ENCODE measurements at regions not wholly inside any gene's neighbourhood (a gene's known extent, or its start where the extent isn't known, plus 50 kb on each side); places are given as distances from the start of the nearest gene placed in this dataset.
"Not testable (repeated sequence)": the region's sequence is repeated elsewhere in the genome, so short reads cannot be mapped to it uniquely, and the experiment has no call there.

DNA sequence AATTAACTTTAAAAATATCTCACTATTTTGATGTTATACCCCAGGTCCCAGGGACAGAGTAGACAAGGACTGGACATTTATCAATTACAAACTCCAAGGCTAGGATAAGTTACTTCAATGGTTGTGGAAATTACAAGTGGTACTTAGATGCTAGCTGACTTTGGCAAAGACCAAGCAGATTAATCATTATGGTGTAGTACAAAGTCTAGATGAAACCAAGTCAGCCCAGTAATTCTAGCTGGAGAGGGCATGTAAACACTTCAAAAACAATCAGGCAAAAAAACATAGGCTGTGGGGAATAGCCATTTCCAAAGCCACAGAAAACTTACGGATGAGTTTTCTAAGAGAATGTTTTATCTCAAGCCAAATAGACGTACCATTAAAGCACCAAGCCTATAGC, 124.5 kb downstream of the TSEN15 start:
- DNase-seq (ENCODE audit: extremely low spot score, insufficient read length, low read depth) (no peak), FAIRE-seq (no peak)

DNA sequence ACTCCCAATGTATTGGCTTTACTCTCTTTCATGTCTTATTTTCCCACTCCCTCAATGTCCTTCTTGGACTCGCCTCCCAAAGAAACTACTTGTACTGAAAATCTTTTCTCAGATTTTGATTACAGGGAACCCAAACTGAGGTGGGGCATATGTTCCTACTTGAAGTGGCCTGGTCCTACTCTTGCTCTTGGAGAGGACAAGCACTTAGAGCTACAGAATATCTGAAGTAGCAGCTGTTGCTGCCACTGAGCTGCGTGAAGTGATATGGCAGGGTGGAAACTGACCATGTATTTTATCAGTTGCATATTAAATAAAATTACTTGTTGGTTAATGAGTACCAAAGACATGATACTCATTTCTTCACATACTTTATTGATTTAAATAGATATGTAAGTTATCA, 129.5 kb downstream of the TSEN15 start:
- DNase-seq (ENCODE audit: extremely low spot score, insufficient read length, low read depth) (no peak), FAIRE-seq (no peak)

DNA sequence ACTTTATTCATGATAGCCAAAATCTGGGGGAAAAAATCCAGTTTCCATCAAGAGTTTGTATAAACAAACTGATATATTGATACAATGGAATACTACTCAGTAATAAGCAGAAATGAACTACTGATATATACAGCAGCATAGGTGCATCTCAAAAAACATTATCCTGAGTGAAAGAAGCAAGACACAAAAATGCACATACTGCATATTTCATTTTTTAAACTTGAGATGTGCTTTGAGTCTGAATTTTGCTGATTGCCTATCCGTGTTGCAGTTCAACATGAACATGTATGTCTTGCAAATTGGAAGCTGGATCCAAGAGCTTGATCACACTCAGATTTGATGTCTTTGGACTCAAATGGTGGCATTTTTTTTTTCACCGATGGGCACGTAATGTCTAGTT, 132.4 kb downstream of the TSEN15 start:
- FAIRE-seq (no peak), DNase-seq (ENCODE audit: extremely low spot score, insufficient read length, low read depth) (no peak)

DNA sequence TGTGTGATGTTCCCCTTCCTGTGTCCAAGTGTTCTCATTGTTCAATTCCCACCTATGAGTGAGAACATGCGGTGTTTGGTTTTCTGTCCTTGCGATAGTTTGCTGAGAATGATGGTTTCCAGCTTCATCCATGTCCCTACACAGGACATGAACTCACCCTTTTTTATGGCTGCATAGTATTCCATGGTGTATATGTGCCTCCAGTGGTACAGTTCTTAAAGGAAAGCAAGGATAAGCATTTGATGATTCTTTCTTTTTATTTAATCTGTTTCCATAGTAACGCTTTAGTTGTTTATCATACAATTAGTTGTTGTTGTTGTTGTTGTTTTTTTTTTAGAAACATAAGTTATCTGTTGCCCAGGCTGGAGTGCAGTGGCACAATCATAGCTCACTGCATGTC, 133.1 kb downstream of the TSEN15 start:
- FAIRE-seq; DNase-seq (ENCODE audit: extremely low spot score, insufficient read length, low read depth): not testable (repeated sequence)

DNA sequence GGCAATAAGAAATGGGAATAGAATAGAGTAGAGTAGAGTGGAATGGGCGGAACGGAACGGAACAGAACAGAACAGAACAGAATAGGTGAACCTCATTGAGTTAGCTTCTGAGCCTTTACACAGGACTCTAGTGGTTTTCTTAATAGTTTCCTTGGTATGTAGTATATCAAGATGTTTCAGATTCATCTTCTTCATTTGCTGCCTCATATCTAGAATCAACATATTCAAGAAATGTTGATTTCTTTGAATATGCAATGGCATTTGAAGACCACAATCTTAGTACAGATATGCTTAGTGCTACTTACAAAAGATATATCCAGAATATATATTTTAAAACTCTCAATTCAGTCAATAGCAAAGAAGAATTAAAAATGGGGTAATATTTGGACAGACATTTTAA, 133.8 kb downstream of the TSEN15 start:
- no peak for DNase-seq (ENCODE audit: extremely low spot score, insufficient read length, low read depth)
- FAIRE-seq: no peak

DNA sequence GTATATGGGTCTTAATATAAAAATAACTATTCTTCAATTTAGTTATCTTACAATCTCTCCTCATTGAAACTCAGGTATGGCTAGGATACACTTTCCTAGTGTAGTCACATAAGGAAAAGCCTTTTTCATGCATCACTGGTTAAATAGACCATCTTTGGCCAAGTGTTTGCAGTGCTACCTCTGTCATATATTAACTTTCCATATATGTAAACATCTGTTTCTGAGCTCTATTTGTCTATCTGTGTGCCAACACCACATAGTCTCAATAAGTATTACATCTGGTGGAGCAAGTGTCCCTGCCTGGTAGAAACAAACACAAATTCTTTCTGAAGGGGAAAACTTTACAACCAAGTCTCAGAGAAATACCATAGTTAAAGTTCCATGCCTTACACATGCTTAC, 134.6 kb downstream of the TSEN15 start:
- no peak for FAIRE-seq

DNA sequence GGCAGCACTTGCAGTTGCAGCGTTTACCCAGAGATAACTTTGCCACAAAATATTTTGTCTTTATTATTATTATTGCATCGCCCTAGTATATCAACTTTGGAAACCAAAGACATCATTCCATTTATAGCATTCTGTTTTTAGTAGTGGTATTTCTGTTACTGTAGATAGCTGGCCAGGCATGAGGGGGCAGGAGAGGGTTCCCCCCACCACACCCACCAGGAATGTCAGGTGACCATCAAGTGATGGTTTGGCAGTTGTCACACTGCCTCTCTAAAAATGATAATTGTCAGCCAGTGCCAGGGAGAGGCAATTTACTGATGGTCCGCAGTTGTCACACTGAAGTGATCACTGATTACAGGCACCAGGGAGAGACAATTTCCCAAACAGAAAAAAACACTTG, 135.6 kb downstream of the TSEN15 start:
- FAIRE-seq (no peak), DNase-seq (ENCODE audit: extremely low spot score, insufficient read length, low read depth) (no peak)

More for the DNA sequence above, 134.6 kb downstream of the TSEN15 start:
- DNase-seq (ENCODE audit: extremely low spot score, insufficient read length, low read depth): no peak

DNA sequence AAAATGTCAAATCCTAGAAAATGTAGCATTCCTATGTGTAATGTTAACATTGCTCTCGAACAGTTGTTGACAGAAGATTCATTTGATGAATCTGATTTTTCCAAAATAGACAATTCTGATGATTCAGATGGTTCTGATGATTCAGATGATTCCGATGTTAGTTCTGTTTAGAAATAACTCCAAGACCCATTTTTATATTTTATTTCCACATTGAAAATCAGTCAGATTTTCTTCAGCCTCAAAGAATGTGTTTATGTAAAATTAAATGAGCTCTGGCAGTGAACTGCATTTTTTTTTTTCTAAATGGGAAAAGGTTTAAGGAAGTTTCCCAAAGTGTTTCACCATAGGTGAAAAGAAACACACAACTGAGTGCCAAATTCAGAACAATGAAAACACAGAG, 136.5 kb downstream of the TSEN15 start:
- FAIRE-seq: no peak
- DNase-seq (ENCODE audit: extremely low spot score, insufficient read length, low read depth): no peak

DNA sequence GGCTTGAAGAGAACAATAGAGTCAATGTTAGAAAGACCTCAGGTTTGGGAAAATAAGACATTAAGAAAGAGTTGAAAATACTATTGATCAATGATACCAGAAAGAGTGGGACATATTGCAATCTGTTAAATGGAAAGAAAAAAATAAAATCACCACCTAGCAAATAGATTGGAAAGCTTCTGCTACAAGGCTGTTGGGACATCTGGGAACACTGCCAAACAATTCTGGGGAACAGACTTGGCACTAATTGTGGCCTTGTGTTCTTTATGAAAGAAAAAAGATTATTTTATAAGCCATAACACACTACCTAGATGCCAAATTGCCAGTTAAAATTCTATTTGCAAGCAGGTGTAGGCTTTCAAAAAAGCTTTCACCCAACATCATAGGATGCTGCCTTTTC, 137.8 kb downstream of the TSEN15 start:
- no peak for FAIRE-seq

DNA sequence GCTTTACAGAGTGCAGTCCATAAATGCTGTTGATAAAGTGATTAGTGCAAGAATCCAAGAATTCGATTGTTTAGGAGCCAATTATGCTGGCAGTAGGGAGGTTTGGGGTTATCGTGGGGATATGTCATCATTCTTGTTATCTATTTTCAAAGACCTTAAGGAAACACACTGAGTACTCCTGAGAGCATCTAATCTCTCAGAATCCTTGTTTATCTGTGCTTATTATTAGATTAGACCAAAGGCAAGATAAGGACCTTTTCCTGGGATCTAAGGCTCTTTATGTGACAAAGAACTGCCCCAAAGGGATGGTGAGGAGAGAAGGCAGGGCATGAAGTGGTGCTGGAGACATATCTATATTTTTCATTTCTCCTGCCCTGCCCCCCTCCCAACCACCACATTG, 139.1 kb downstream of the TSEN15 start:
- FAIRE-seq (no peak), DNase-seq (ENCODE audit: extremely low spot score, insufficient read length, low read depth) (no peak)

More for the DNA sequence above, 137.8 kb downstream of the TSEN15 start:
- DNase-seq (ENCODE audit: extremely low spot score, insufficient read length, low read depth): no peak

DNA sequence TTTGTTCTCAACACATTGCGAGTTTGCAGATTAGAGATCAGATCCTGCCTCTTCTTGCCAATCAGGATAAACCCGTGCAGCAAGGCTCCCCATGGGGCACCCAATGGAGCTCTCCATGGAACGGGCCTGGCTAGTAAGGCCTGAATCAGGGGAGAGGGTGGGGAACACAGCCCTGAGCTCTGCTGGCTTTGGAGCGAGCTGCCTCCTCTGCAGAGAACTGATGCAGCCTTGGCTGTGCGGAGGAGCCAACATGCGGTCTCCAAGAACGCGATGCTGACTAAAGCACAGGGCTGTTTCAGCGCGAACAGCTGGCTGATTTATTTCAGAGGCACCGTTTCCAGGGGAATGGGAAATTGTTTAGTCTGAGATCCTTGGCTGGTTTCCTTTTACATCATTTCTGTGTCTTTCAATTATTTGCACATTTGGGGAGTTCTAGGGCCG, 139.7 kb downstream of the TSEN15 start:
- no peak for DNase-seq (ENCODE audit: extremely low spot score, insufficient read length, low read depth)
- no peak for FAIRE-seq

DNA sequence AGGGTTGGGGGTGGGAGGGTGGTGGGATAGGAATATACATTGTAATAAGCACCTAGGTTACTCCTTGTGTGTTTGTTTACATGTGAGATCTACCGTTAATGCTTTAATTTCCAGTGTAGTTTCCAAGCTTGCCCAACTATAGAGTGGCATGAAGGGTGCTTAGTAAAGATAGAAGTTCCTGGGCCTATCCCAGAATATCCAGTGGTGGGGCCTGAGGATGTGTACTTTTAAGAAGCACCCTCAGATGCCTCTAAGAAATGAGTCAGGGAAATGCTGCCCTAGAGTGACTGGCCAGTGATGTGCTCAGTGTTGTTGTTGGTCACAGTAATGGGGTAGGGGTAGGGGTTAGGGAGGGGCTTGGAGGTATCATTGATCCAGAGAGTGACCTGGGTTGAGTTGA, 141.3 kb downstream of the TSEN15 start:
- no peak for DNase-seq (ENCODE audit: extremely low spot score, insufficient read length, low read depth)
- FAIRE-seq: no peak

DNA sequence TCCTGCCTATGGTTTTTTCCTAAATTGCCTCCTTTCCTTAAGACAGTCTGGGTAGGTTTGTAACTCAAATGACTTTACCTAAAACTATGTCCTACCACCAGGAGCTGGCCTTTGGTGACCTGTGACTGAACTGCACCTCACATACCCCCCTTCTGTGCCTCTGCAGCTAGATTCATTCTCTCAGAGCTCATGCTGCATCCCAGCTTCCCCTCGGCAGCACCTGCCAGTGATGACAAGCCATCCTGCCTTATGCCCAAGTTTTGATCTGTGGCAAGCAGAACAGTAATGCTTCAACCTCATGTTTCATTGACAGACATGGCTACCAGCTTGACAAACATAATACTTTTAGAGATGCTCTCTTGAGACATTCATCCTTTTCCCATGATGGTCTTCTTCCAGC, 141.9 kb downstream of the TSEN15 start:
- no peak for DNase-seq (ENCODE audit: extremely low spot score, insufficient read length, low read depth)
- FAIRE-seq: no peak

DNA sequence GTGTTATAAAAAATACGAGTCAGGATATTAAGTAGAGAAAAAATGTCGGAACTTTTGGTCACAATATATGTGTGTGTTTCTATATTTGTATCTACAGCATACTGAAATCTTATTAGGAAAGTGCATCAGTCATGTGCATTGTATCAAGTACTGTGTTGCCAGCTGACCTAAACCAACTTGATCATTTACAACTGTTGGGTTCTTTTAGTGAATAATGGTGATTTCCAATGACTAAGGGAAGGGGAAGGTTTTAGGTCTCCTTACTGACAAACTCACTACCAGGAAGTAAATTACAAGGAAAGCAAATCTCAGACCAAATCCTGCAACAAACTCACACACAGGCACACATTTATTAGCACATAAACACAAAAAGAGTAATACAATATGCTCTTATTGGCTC, 142.7 kb downstream of the TSEN15 start:
- DNase-seq (ENCODE audit: extremely low spot score, insufficient read length, low read depth) (no peak), FAIRE-seq (no peak)

DNA sequence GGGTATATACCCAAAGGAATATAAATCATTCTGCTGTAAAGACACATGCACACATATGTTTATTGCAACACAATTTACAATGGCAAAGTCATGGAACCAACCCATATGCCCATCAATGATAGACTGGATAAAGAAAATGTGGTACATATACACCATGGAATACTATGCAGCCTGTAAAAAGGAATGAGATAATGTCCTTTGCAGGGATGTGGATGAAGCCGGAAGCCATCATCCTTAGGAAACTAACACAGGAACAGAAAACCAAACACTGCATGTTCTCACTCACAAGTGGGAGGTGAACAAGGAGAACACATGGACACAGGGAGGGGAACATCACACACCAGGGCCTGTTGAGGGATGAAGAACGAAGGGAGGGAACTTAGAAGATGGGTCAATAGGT, 144.2 kb downstream of the TSEN15 start:
- FAIRE-seq; DNase-seq (ENCODE audit: extremely low spot score, insufficient read length, low read depth): not testable (repeated sequence)

DNA sequence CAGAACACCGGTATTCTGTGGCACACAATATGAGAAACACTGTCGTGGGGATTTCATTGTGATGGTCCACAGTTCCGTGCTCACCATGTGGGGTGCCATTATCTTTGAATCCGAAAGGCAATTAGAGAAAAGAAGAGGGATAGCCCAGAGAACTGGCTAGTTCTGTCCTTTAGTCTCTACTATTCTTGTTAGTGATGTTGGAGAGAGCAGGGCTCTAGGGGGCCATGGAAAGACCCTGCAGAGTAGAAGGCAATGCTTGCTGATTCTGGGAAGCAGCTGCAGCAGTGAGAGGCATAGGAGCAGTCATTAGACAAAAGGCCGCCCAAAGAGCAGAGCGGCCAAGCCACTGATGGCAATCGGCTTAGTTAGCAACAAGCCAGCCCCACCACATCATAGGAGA, 146.3 kb downstream of the TSEN15 start:
- DNase-seq (ENCODE audit: extremely low spot score, insufficient read length, low read depth) (no peak), FAIRE-seq (no peak)

DNA sequence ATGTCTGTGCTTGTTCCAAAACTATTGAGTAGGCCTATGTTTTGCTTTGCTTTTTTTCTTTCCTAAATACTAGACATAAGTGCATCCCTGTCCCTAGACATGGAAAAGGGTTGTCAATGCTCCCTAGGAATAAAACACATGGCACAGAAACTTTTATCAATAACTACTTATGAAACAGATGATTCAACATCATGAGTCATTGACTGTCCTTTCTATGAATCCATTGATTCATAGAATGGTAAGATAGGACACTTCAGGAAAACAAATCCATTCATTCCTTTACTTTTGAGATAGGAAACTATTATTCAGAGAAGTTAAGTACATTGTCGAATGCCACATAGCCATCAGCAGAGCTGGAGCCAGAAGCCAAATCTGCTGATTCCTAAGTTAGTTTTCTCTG, 147.5 kb downstream of the TSEN15 start:
- no peak for FAIRE-seq
- no peak for DNase-seq (ENCODE audit: extremely low spot score, insufficient read length, low read depth)

DNA sequence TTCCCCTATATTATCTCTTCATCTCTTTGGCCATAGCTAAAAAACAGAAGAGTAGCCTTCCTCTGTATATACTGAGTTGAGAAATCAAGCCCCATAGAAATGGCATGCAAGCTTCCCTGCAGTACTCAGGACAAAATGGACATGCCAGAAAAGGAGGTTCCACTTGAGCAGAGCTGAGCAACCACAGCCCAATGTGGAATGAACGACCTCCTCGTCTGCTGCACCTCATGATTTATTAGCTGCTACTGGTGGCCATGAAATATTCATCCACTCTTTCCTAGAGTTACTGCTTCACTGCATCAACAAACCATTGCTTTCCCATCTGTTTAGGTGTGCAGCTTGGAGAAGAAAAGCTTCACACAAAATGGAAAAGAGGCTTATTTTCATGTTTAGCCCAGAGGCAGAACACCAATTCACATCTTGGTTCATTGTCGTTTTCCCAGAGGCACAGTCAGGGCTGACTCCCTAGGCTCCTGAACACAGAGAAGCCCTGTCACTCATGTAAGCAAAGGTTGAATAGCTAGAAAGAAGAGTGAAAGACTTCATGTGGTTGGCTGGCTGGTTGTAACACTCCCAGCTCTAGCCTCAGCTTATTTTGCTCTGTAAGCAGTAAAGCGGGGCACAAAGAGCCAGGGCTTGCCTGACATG, 148.0 kb downstream of the TSEN15 start:
- FAIRE-seq (no peak), DNase-seq (ENCODE audit: extremely low spot score, insufficient read length, low read depth) (no peak)

DNA sequence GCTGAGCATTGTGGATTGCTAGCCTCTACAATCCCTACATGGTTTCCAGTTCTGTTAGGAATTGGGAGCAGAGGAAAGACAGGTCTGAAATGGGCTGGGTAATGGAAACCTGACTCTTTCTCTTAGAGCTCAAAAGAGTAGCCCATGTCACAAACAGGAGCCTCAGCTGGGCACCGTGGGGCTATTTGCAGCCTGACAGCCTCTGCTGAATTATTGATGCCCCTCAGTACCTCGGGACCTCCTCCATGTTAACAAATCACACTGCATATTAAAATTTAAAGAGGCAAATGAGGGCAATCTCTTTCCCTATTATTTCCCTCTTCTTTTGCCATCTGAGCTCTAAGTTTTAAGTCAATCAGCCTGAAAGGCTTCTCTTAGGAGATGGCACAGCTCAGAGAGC, 157.1 kb downstream of the TSEN15 start:
- FAIRE-seq (no peak), DNase-seq (ENCODE audit: extremely low spot score, insufficient read length, low read depth) (no peak)

DNA sequence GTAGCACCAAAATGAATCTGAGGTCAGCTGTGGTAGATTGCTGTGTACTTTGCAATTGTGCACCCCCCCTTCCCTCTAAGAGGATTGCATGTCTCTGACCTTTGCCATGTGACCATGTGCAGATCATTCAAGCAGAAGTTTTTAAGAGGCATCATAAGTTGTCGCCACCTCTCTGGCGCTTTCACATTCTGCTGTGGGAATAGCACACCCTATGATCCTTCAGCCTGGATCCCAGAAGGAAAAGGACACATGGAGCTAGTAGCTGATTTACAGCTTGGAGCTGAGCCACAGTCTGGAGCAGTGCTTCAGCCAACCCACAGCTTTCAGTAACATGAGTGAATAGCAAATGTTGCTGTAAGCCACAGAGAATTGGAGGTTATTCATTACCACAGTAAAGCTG, 158.5 kb downstream of the TSEN15 start:
- no peak for FAIRE-seq
- DNase-seq (ENCODE audit: extremely low spot score, insufficient read length, low read depth): no peak

DNA sequence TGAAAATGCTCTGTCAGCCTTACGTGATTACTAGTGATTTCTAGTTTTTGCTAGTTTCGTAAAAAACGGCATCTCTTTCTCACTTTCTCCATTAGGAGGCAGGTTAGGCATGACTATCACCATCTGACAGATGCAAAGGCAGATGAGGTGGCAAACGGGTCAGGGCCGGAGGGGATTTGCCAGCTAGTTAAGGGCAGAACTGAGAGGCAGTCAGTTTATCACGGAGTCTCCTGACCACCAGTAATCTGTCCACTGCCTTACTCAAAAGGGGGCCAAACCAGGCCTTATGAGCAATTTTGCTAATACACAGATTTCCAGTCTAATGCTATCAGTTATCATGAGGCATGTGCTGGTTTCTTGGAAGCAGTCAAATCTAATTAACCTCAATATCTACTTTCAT, 159.3 kb downstream of the TSEN15 start:
- DNase-seq (ENCODE audit: extremely low spot score, insufficient read length, low read depth) (no peak), FAIRE-seq (no peak)

DNA sequence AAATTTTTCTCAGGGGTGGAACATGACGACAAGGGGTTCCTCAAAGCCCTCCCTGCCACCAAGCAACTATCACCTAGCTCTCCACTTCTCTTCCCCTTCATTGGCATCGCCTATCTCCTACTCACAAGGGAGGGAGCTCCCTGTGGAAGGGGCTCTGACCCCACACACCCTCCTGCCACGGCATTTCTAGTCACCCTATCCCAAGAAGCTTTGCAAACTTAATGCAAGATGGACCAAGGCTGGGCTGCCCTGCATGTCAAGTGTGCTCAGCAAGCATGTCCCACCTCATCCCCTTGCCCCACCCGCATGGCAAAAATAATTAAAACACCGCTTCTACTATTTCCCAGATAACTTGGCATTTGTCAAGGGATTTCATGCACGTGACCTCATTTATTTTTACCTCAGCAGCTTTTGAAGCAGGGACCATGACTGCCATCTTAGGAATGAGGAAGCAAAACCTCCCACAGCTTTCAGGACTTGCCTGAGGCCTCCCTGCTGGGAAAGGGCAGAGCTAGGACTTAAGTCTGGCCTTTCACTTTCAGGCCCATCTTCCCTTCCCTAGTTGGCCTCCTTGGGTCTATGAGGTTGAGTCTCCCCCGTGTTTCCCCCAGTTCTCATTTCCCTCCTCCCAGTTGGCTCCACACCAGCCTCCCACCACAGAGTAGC, 161.3 kb downstream of the TSEN15 start:
- FAIRE-seq (no peak), DNase-seq (ENCODE audit: extremely low spot score, insufficient read length, low read depth) (no peak)

All from GM18507 (cell line).